DMS79 (cell line): ENCODE measurements at regions not wholly inside any gene's neighbourhood (a gene's known extent, or its start where the extent isn't known, plus 50 kb on each side); places are given as distances from the start of the nearest gene placed in this dataset.
"Not testable (repeated sequence)": the region's sequence is repeated elsewhere in the genome, so short reads cannot be mapped to it uniquely, and the experiment has no call there.

Source experiments
- DNase-seq: peaks from one replicate; lab custom pipeline; 2025; lab: John Stamatoyannopoulos, UW

GRCh38 chr1:182229451-182229850 is 162.1 kb downstream of the GLUL start:
- DNase-seq: no peak

DNA sequence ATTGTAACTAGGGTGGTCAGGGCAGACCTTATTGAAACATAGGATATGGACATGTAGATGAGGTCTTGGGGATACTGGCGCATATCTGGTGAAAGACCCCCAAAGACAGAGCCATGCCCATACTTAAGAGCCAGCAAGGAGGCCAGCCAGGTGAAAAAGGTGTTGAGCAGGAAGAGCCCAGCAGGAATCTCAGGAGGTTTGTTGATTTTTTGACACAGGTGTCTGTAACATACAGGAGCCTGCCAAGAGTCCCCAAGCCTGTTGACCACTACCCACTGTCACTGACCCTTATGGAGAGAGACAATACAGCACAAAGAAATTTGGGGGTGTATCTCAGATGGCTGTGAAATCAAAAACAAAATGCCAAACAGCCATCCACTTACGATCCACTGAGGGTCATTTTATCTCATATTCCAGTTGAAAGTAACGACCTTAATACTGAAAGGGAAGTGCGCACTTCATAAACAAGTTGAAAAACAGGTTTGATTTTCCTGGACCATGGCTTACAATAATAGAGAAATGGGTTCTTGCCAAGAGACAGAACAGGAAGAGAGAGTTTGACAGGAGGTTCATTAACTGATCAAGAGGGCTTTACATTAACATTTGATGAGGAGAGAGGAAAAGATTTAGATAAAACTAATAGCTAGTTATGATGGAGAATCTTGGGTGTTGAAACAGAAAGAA is 163.6 kb downstream of the GLUL start:
- peak; percentile 85 for DNase-seq

- DNase-seq: no peak
These were observed 165.0 kb downstream of the GLUL start for GRCh38 chr1:182226618-182227017.

DNA sequence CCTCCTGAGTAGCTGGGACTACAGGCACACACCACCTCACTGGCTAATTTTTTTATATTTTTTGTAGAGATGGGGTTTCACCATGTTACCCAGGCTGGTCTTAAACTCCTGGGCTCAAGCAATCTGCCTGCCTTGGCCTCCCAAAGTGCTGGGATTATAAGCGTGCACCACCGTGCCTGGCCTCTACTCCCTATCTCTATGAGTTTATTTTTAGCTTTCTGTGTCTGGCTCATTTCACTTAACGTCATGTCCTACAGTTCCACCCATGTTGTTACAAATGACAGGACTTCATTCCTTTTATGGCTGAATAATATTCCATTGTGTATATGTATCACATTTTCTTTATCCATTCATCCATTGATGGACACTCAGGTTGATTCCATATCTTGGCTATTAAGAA is 164.2 kb upstream of the ZNF648 start:
- DNase-seq: not testable (repeated sequence)

DNA sequence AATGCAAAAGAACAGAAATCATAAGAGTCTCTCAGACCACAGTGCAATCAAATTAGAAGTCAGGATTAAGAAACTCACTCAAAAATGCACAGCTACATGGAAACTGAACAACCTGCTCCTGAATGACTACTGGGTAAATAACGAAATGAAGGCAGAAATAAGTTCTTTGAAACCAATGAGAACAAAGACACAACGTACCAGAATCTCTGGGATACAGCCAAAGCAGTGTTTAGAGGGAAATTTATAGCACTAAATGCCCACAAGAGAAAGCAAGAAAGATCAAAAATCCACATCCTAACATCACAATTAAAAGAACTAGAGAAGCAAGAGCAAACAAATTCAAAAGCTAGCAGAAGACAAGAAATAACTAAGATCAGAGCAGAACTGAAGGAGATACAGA is 160.5 kb upstream of the ZNF648 start:
- DNase-seq: not testable (repeated sequence)

DNA sequence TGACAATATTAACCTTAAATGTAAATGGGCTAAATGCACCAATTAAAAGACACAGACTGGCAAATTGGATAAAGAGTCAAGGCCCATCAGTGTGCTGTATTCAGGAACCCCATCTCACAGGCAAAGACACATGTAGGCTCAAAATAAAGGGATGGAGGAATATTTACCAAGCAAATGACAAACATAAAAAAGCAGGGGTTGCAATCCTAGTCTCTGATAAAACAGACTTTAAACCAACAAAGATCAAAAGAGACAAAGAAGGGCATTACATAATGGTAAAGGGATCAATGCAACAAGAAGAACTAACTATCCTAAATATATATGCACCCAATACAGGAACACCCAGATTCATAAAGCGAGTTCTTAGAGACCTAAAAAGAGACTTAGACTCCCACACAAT is 159.9 kb upstream of the ZNF648 start:
- not testable (repeated sequence) for DNase-seq

DNA sequence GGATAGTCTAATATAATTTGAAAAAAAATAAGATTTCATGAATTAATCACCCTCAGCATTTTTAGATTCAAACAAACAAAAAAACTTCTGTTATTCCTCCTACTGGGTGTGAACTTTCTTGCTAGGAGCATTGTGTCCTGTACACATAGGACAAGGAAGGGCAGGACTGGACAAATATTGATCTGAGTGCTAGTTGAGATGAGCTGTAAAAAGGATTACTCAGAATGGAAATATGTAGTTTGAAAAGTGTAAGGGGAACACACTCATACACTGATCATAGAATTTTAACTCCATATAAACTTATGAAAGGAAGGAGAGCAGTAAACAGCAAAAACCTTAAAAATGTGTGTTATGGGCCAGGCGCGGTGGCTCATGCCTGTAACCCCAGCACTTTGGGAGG is 156.5 kb upstream of the ZNF648 start:
- DNase-seq: no peak

DNA sequence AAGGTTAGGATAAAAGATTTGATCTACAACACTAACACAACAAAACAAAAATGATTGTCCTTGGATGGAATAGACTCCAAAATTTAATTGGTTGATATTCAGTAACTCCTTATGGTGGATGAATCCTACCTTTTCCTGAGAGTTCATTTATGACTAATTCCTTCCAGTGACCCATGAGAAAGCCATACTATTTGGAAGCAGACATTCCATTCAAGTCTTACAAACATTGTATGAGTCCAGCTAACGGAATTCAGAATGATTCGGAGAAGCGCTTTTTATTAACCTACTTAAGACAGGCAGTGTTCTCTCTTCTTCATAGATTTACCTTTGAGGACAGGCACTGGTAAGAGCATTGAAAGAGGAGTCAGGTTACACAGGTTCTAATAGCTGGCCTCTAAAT is 155.6 kb upstream of the ZNF648 start:
- no peak for DNase-seq

DNA sequence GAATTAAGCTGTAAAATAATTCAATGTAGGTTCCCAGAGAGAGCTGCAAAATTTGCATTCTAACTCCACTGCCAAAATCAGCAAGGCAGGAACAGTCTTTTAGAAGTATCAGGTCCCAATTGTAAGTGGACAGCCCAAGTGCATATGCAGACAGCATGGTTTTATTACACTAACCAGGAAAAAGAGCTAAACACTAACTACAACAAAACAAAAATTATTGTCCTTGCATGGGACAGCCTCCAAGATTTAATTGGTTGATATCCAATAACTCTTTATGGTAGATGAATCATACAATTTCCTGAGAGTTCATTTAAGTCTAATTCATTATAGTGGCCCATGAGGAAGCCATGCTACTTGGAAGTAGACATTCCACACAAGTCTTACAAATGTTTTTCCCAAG is 154.3 kb upstream of the ZNF648 start:
- DNase-seq: no peak

GRCh38 chr1:182213163-182213562 is 151.7 kb upstream of the ZNF648 start:
- no peak for DNase-seq

DNA sequence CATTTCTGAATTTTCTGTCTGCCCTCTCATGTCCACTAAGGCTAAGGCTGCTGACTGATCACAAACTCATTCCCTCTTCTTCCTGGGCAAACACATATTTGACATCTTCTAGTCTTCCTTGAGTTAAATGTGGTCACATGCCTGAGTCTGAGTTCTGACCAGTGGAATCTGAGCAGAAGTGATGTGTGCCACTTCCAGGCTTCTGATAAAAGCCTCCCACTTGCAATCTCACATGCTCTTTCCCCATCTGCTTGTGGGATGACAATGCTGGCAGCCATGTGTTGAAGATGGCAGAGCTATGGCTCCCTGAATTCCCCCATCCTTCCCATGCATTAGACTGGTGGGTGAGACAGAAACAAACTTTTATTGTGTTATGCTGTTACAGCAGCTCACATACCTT is 149.9 kb upstream of the ZNF648 start:
- DNase-seq: no peak

- DNase-seq: no peak
These were observed 148.9 kb upstream of the ZNF648 start for GRCh38 chr1:182210417-182210816.

DNA sequence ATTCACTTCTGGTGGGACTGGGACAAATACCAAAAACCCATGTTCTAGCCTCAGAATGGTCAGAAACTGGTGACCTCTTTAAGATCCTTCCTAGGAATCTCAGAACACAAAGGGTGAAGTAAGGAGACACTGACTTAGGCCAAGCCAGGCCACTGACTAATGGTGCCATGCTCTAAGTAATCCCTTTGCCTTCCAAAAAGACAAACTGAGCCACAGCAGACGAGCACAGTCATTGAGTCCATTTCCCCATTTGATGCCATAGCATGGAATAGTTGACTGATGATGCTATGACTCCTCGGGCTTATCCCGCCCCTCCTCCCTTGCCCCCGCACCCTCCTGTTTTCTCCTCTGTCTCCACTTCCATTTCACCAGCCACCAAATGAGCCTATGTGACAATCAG is 145.8 kb upstream of the ZNF648 start:
- no peak for DNase-seq

DNA sequence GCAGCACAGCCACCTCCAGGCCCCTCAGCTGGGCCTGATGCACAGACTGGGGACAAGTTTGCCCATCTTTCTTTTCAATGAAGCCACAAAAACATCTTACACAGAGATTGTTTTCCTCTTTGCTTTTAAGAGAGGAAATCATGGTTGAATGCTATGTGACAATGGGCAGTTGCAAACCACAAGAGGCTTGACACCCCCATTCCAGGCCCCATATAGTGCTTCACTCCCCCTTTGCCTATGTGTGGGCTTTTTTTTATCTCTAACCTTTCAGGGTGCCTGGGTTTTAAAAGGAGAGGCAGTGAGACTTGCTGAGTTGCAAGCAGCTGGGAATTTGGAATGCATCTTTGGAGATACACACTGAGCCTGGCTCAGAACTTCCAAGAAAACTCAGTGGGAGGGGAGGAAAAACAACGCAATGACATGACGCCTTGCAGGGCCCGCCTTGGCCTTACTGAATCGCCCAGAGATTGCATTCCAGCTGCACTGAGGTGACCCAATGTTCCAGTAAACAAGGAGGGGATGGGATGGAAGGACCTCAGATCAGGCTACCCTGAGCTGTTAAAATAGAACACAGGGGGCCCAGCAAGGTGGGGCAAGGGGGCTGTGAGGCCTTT is 145.2 kb upstream of the ZNF648 start:
- no peak for DNase-seq

DNA sequence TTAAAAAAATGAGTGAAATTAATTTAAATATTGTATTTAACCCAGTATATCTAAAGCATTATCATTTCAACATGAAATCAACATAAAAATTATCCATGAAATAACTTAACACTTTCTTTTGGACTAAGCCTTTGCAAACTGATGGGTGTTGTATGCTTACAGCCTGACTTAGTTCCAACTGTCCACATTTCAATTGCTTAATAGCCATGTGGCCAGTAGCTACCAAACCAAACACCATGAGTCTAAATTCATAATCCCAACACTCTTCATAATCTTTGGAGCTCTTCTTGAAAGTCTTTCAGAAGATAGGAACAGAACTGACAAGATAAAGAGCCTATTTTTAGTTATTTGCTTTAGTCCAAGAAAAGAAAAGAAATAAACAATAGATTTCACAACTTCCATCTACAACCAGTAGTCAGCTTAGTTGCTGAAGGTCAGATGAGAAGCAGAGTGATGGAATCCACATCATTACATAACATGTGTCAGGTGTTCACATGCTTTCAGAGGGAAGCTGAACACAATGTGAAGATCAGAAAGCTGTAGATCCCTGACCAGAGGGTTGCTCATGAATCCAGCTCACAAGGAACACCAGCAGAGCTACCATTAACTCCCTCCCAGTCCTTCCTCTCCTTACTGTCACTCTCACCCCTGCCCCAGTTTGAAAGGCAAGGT is 144.0 kb upstream of the ZNF648 start:
- DNase-seq: no peak

- no peak for DNase-seq
These were observed 141.8 kb upstream of the ZNF648 start for GRCh38 chr1:182203191-182203875.

DNA sequence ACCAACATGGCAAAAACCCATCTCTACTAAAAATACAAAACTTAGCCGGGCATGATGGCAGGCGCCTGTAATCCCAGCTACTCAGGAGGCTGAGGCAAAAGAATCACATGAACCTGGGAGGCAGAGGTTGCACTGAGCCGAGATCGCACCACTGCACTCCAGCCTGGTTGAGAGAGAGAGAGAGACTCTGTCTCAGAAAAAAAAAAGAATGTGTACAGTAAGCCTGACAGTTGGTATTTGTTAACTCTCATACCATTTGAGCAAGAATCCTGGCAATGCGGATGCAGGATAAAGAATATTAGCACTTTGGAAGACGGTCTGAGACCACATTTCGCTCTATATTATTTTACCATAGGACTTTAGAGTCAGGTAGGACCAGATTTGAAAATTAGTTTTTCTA is 140.0 kb upstream of the ZNF648 start:
- not testable (repeated sequence) for DNase-seq

- no peak for DNase-seq
These were observed 138.7 kb upstream of the ZNF648 start for GRCh38 chr1:182200025-182200812.

- DNase-seq: no peak
These were observed 136.6 kb upstream of the ZNF648 start for GRCh38 chr1:182198006-182198605.

DNA sequence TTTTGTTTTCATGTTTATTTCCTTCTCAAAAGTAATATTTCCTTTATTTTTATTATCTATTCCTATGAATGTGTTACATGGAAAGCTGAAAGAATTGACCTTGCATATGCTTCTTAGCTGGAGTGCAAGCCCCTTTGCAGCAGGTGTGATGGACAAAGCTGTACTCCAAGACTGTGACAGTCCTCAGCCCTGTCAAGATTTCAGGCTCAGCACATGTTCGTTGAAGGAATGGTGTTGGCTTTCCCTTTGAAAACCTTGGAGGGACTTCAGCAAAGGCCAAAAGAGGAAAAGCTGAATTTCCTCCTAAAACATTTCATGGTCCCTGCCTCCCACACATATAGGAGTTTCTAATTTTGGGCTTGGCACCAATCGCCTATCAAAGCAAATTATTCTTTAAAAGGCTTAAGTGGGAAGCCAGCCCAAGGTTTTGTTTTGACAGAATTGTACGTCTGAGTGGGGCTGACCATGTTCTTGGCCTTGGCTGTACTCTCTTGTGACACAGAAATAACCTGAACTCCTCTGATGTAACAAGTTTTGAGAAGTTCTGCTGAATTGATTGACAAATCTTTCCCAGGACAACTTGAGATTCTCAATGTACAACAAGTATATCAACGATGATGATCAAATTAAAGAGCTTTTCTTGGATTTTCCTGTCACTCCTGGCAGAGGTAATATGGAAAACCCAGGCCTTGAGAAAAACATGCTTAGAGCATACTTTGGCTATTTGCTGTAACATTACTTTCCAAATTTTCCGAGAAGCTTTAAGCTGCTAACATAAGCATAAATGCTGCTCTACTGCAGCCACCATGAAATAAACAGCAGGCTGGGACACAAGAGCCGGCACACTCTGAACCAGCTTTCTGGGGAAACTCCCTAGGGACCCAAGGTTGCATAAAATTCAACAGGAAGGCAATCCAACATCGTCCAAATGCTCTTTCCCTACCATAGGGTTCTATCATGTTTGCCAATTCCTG is 135.7 kb upstream of the ZNF648 start:
- no peak for DNase-seq
